MM.1S (cell line): ENCODE measurements at regions not wholly inside any gene's neighbourhood (a gene's known extent, or its start where the extent isn't known, plus 50 kb on each side); places are given as distances from the start of the nearest gene placed in this dataset.

Experiments
- DNase-seq: peaks from one replicate; pipeline ENCODE4 v3.0.0-alpha.2; 2015
- H2AFZ ChIP-seq: fragments of 300-600 bp; sonication (generic); 2 replicates; pipeline ENCODE4 v1.6.0; 2016; ENCODE audit warnings: antibody characterized with exemption, low read length
- H3F3A ChIP-seq: fragments of 300-600 bp; sonication (generic); 2 replicates; pipeline ENCODE4 v1.6.1; 2016; ENCODE audit warnings: mild to moderate bottlenecking, antibody characterized with exemption, low read length, moderate library complexity, mixed read lengths; ENCODE audit not compliant: insufficient read depth
- H3K27ac ChIP-seq: fragments of 300-600 bp; sonication (generic); 2 replicates; pipeline ENCODE4 v1.5.1; 2016; ENCODE audit warnings: mild to moderate bottlenecking, low read length
- H3K27me3 ChIP-seq: fragments of 300-600 bp; sonication (generic); replicated peaks from 2 replicates; pipeline ENCODE4 v1.6.0; 2016; ENCODE audit warnings: low read length; ENCODE audit not compliant: insufficient read depth
- H3K36me3 ChIP-seq: fragments of 300-600 bp; sonication (generic); replicated peaks from 2 replicates; pipeline ENCODE4 v1.6.1; 2016; ENCODE audit warnings: mild to moderate bottlenecking, low read length, mixed read lengths; ENCODE audit not compliant: insufficient read depth
- H3K4me1 ChIP-seq: fragments of 300-600 bp; sonication (generic); 2 replicates; pipeline ENCODE4 v1.6.1; 2016; ENCODE audit warnings: low read length, mixed read lengths
- H3K4me2 ChIP-seq: fragments of 300-600 bp; sonication (generic); 2 replicates; pipeline ENCODE4 v1.6.0; 2016; ENCODE audit warnings: low read depth, low read length
- H3K4me3 ChIP-seq: fragments of 300-600 bp; sonication (generic); 2 replicates; pipeline ENCODE4 v1.5.1; 2016; ENCODE audit warnings: low read length, mixed read lengths
- H3K79me2 ChIP-seq: fragments of 300-600 bp; sonication (generic); 2 replicates; pipeline ENCODE4 v1.6.1; 2016; ENCODE audit warnings: mixed run types, low read length, mixed read lengths
- H3K9ac ChIP-seq: fragments of 300-600 bp; sonication (generic); 2 replicates; pipeline ENCODE4 v1.6.1; 2016; ENCODE audit warnings: low read length, mixed read lengths
- H3K9me2 ChIP-seq: fragments of 300-600 bp; sonication (generic); replicated peaks from 2 replicates; pipeline ENCODE4 v1.6.1; 2016; ENCODE audit warnings: mild to moderate bottlenecking, low read length, mixed read lengths; ENCODE audit not compliant: insufficient read depth
- H3K9me3 ChIP-seq: fragments of 300-600 bp; sonication (generic); replicated peaks from 2 replicates; pipeline ENCODE4 v1.6.1; 2016; ENCODE audit warnings: mild to moderate bottlenecking, low read length, mixed read lengths; ENCODE audit not compliant: insufficient read depth
- H4K20me1 ChIP-seq: fragments of 300-600 bp; sonication (generic); 2 replicates; pipeline ENCODE4 v1.6.1; 2016; ENCODE audit warnings: mild to moderate bottlenecking, low read length, moderate library complexity, mixed read lengths; ENCODE audit not compliant: insufficient read depth
- CTCF ChIP-seq: fragments of 300-600 bp; sonication (generic); IDR thresholded peaks from 2 replicates; pipeline ENCODE4 v1.5.1; 2016; ENCODE audit warnings: antibody characterized with exemption, low read length, mixed read lengths
- EZH2 ChIP-seq: fragments of 300-600 bp; sonication (generic); optimal IDR thresholded peaks from 2 replicates; pipeline ENCODE3; 2017; ENCODE audit warnings: low read depth, mild to moderate bottlenecking, antibody characterized with exemption, low read length, mixed read lengths
- EZH2phosphoT487 ChIP-seq: fragments of 300-600 bp; sonication (generic); IDR thresholded peaks from 2 replicates; pipeline ENCODE4 v1.6.1; 2018; ENCODE audit warnings: antibody characterized with exemption, low read length

- DNase-seq = peak; percentile 78
- Histone ChIP-seq H3F3A (peaks cover 16% of the 10 kb centered on the region), H3K4me3 (no peak overlapping the region), H3K9me2 (no peaks in the 10 kb centered on the region), H3K9ac (no peak overlapping the region), H3K79me2 (no peaks in the 10 kb centered on the region), H3K27ac (no peak overlapping the region), H3K4me1 (peaks cover 32% of the 10 kb centered on the region), H3K27me3 (no peaks in the 10 kb centered on the region), H4K20me1 (no peaks in the 10 kb centered on the region), H3K4me2 (peak overlapping the region; percentile 20; the same call in 1 of the 2 replicates), H3K9me3 (no peaks in the 10 kb centered on the region), H2AFZ (peak overlapping the region; percentile 8; the same call in 1 of the 2 replicates), H3K36me3 (no peaks in the 10 kb centered on the region)
- TF ChIP-seq EZH2phosphoT487 = no peak
- TF ChIP-seq CTCF = peak; percentile 97
Measured at GRCh38 chr4:153084980-153085630, 119.1 kb upstream of the TRIM2 start.

- Histone ChIP-seq H3K79me2 (no peaks in the 10 kb centered on the region), H3K9me3 (no peaks in the 10 kb centered on the region), H3K9ac (no peak overlapping the region), H3K4me2 (no peak overlapping the region), H3K4me3 (no peak overlapping the region), H3K9me2 (no peaks in the 10 kb centered on the region), H3K36me3 (no peaks in the 10 kb centered on the region), H3K27me3 (no peaks in the 10 kb centered on the region), H4K20me1 (no peaks in the 10 kb centered on the region), H3K27ac (no peak overlapping the region), H3K4me1 (peaks cover 49% of the 10 kb centered on the region), H3F3A (peaks cover 29% of the 10 kb centered on the region), H2AFZ (no peak overlapping the region)
- DNase-seq = no peak
- no peak for TF ChIP-seq CTCF
- TF ChIP-seq EZH2phosphoT487 = no peak
Measured at GRCh38 chr4:153087671-153088194, 116.5 kb upstream of the TRIM2 start.

GRCh38 chr4:153089742-153090141 is 114.5 kb upstream of the TRIM2 start:
- H3K36me3 ChIP-seq = no peaks in the 10 kb centered on the region
- peak overlapping the region; percentile 42; the same call in 1 of the 2 replicates for H2AFZ ChIP-seq
- no peaks in the 10 kb centered on the region for H3K9me2 ChIP-seq
- peak overlapping the region; percentile 89 for H3K27ac ChIP-seq
- peak overlapping the region; percentile 44; the same call in 1 of the 2 replicates for H3K9ac ChIP-seq
- peak; percentile 57 for DNase-seq
- TF ChIP-seq CTCF (no peak), EZH2phosphoT487 (no peak), EZH2 (no peak)
- peaks cover 53% of the 10 kb centered on the region for H3K4me1 ChIP-seq
- no peaks in the 10 kb centered on the region for H3K9me3 ChIP-seq
- no peaks in the 10 kb centered on the region for H3K79me2 ChIP-seq
- H3K4me2 ChIP-seq = peak overlapping the region; percentile 74
- no peaks in the 10 kb centered on the region for H4K20me1 ChIP-seq
- H3K4me3 ChIP-seq = peak overlapping the region; percentile 25; the same call in 1 of the 2 replicates
- H3F3A ChIP-seq = peaks cover 29% of the 10 kb centered on the region
- H3K27me3 ChIP-seq = no peaks in the 10 kb centered on the region
